Non-pigmented ciliary epithelial cell (primary cell): ENCODE measurements at regions not wholly inside any gene's neighbourhood (a gene's known extent, or its start where the extent isn't known, plus 50 kb on each side); places are given as distances from the start of the nearest gene placed in this dataset.
A peak's percentile ranks its signal among the peaks of the same experiment; 100 is the strongest.

Source experiments
- DNase-seq: peaks from one replicate; pipeline ENCODE4 v3.0.0-alpha.2; 2010; ENCODE audit warnings: low read depth

GRCh38 chr4:30783751-30784150 lies 63.6 kb downstream of the PCDH7 start:
- DNase-seq = no peak

- no peak for DNase-seq
Measured at GRCh38 chr4:30789219-30789671, 69.1 kb downstream of the PCDH7 start.

- DNase-seq = no peak
Measured at GRCh38 chr4:30790123-30790522, 70.0 kb downstream of the PCDH7 start.

GRCh38 chr4:30790998-30791397 lies 70.8 kb downstream of the PCDH7 start:
- no peak for DNase-seq

GRCh38 chr4:30792601-30793000 lies 72.4 kb downstream of the PCDH7 start:
- DNase-seq = no peak

- DNase-seq = no peak
Measured at GRCh38 chr4:30801876-30802275, 81.7 kb downstream of the PCDH7 start.

- DNase-seq = no peak
Measured at GRCh38 chr4:30802622-30803323, 82.6 kb downstream of the PCDH7 start.

GRCh38 chr4:30808276-30808675 lies 88.1 kb downstream of the PCDH7 start:
- no peak for DNase-seq

GRCh38 chr4:30811296-30811695 lies 91.1 kb downstream of the PCDH7 start:
- DNase-seq = no peak

- no peak for DNase-seq
Measured at GRCh38 chr4:30815685-30816084, 95.5 kb downstream of the PCDH7 start.

GRCh38 chr4:30817447-30817846 lies 97.3 kb downstream of the PCDH7 start:
- DNase-seq = no peak

GRCh38 chr4:30818541-30818940 lies 98.4 kb downstream of the PCDH7 start:
- no peak for DNase-seq

GRCh38 chr4:30821275-30821674 lies 101.1 kb downstream of the PCDH7 start:
- no peak for DNase-seq

- peak; percentile 79 for DNase-seq
Measured at GRCh38 chr4:30821859-30822612, 101.9 kb downstream of the PCDH7 start.

GRCh38 chr4:30822911-30823551 lies 102.9 kb downstream of the PCDH7 start:
- DNase-seq = no peak

GRCh38 chr4:30825008-30825770 lies 105.0 kb downstream of the PCDH7 start:
- DNase-seq = no peak

- DNase-seq = no peak
Measured at GRCh38 chr4:30828264-30828926, 108.2 kb downstream of the PCDH7 start.

GRCh38 chr4:30832639-30833038 lies 112.5 kb downstream of the PCDH7 start:
- DNase-seq = no peak

- DNase-seq = no peak
Measured at GRCh38 chr4:30833206-30833605, 113.0 kb downstream of the PCDH7 start.

- no peak for DNase-seq
Measured at GRCh38 chr4:30835044-30835443, 114.9 kb downstream of the PCDH7 start.

- no peak for DNase-seq
Measured at GRCh38 chr4:30836231-30836630, 116.1 kb downstream of the PCDH7 start.

- no peak for DNase-seq
Measured at GRCh38 chr4:30837131-30837539, 117.0 kb downstream of the PCDH7 start.
